ENCODE measurements at regions not wholly inside any gene's neighbourhood (a gene's known extent, or its start where the extent isn't known, plus 50 kb on each side); places are given as distances from the start of the nearest gene placed in this dataset.

- DNase-seq, result no peak
These were observed 164.0 kb downstream of the KLF5 start for GRCh38 chr13:73222627-73223305.

- no peak for DNase-seq
These were observed 162.3 kb downstream of the KLF5 start for GRCh38 chr13:73220966-73221720.

GRCh38 chr13:73218181-73218580 is 159.4 kb downstream of the KLF5 start:
- no peak for DNase-seq

GRCh38 chr13:73216381-73216831 is 157.6 kb downstream of the KLF5 start:
- no peak for DNase-seq

GRCh38 chr13:73215823-73216222 is 157.0 kb downstream of the KLF5 start:
- DNase-seq, result no peak

- no peak for DNase-seq
These were observed 153.7 kb downstream of the KLF5 start for GRCh38 chr13:73212482-73212881.

GRCh38 chr13:73210218-73210883 is 151.5 kb downstream of the KLF5 start:
- DNase-seq, result no peak

- no peak for DNase-seq
These were observed 146.1 kb downstream of the KLF5 start for GRCh38 chr13:73204952-73205351.

GRCh38 chr13:73201626-73202025 is 142.8 kb downstream of the KLF5 start:
- DNase-seq, result no peak

- no peak for DNase-seq
These were observed 140.2 kb downstream of the KLF5 start for GRCh38 chr13:73198991-73199411.

GRCh38 chr13:73195091-73195490 is 136.3 kb downstream of the KLF5 start:
- DNase-seq, result no peak

- no peak for DNase-seq
These were observed 135.5 kb downstream of the KLF5 start for GRCh38 chr13:73194310-73194709.

GRCh38 chr13:73193554-73193953 is 134.7 kb downstream of the KLF5 start:
- no peak for DNase-seq

- no peak for DNase-seq
These were observed 131.7 kb downstream of the KLF5 start for GRCh38 chr13:73190477-73190876.

- DNase-seq, result no peak
These were observed 131.0 kb downstream of the KLF5 start for GRCh38 chr13:73189776-73190175.

GRCh38 chr13:73189362-73189761 is 130.6 kb downstream of the KLF5 start:
- no peak for DNase-seq

GRCh38 chr13:73187106-73187505 is 128.3 kb downstream of the KLF5 start:
- DNase-seq, result no peak

- no peak for DNase-seq
These were observed 121.0 kb downstream of the KLF5 start for GRCh38 chr13:73179650-73180274.

- DNase-seq, result no peak
These were observed 119.2 kb downstream of the KLF5 start for GRCh38 chr13:73177916-73178565.

GRCh38 chr13:73177017-73177416 is 118.2 kb downstream of the KLF5 start:
- DNase-seq, result no peak

GRCh38 chr13:73174521-73175010 is 115.8 kb downstream of the KLF5 start:
- no peak for DNase-seq

GRCh38 chr13:73173279-73173811 is 114.5 kb downstream of the KLF5 start:
- DNase-seq, result no peak
